ENCODE measurements at regions not wholly inside any gene's neighbourhood (a gene's known extent, or its start where the extent isn't known, plus 50 kb on each side); places are given as distances from the start of the nearest gene placed in this dataset.

DNA sequence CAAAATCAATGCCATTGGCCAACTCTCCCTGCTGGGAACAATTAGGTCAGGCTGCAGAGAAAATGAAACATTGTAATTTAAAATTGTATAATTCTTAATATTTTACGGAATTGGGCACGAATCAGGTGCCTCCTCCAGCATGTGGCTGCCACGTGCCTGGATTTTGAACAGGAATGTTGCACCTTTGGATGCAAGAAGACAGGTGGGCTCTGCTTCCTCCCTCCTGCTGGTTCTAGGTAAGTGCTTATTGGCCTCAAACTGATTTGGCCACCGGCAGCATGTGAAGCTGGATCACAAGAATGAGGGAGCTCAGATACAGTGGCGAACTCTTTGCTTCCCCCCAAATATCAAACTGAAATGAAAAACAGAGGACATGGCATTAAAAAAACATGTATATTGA lies 1559.9 kb upstream of the FLRT2 start:
- no peaks in the 10 kb centered on the region for H3K36me3 ChIP-seq (ENCODE audit: low read depth)
- ATAC-seq (ENCODE audit: low read depth) (no peak), DNase-seq (ENCODE audit: low spot score) (no peak)
- no peaks in the 10 kb centered on the region for H3K9me3 ChIP-seq (ENCODE audit: severe bottlenecking)
- H3K27ac ChIP-seq (ENCODE audit: poor library complexity, severe bottlenecking): no peak overlapping the region
- H3K27me3 ChIP-seq (ENCODE audit: insufficient read depth, poor library complexity, severe bottlenecking): no peaks in the 10 kb centered on the region
- TF ChIP-seq CTCF (IDR thresholded peaks at IDR 0.05; ENCODE audit: poor library complexity, severe bottlenecking): no peak
- H3K4me3 ChIP-seq (ENCODE audit: severe bottlenecking): no peak overlapping the region
- no peaks in the 10 kb centered on the region for H3K4me1 ChIP-seq (ENCODE audit: insufficient read depth, poor library complexity, severe bottlenecking)

DNA sequence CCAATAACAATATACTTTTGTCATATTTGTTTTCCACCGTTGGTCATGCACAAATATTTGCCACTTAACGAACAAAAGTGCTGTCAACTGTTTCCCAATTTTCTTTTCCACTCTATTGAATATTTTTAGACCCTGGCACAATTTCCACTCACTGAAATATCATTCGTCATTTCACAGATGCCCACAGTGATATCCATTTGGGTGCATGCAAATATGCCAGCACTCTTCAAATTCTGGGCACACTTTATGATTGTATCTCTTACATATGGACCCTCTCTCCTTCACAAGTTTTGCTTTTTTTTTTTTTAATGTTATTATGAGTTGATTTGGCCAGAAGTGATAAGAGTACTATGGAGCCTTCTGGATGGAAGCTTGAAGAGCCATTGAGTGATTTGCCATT lies 1557.3 kb upstream of the FLRT2 start:
- TF ChIP-seq CTCF (IDR thresholded peaks at IDR 0.05; ENCODE audit: poor library complexity, severe bottlenecking): no peak
- Histone ChIP-seq H3K4me1 (ENCODE audit: insufficient read depth, poor library complexity, severe bottlenecking) (no peaks in the 10 kb centered on the region), H3K9me3 (ENCODE audit: severe bottlenecking) (no peaks in the 10 kb centered on the region), H3K36me3 (ENCODE audit: low read depth) (no peaks in the 10 kb centered on the region), H3K27me3 (ENCODE audit: insufficient read depth, poor library complexity, severe bottlenecking) (no peaks in the 10 kb centered on the region), H3K27ac (ENCODE audit: poor library complexity, severe bottlenecking) (no peak overlapping the region), H3K4me3 (ENCODE audit: severe bottlenecking) (no peak overlapping the region)
- DNase-seq (ENCODE audit: low spot score) (no peak), ATAC-seq (ENCODE audit: low read depth) (no peak)

GRCh38 chr14:83974647-83975163 lies 1555.2 kb upstream of the FLRT2 start:
- ATAC-seq (ENCODE audit: low read depth) (no peak), DNase-seq (ENCODE audit: low spot score) (no peak)
- H3K4me1 ChIP-seq (ENCODE audit: insufficient read depth, poor library complexity, severe bottlenecking): no peaks in the 10 kb centered on the region
- H3K27ac ChIP-seq (ENCODE audit: poor library complexity, severe bottlenecking): no peak overlapping the region
- H3K4me3 ChIP-seq (ENCODE audit: severe bottlenecking): no peak overlapping the region
- H3K9me3 ChIP-seq (ENCODE audit: severe bottlenecking): no peaks in the 10 kb centered on the region
- H3K36me3 ChIP-seq (ENCODE audit: low read depth): no peaks in the 10 kb centered on the region
- H3K27me3 ChIP-seq (ENCODE audit: insufficient read depth, poor library complexity, severe bottlenecking): no peaks in the 10 kb centered on the region
- TF ChIP-seq CTCF (IDR thresholded peaks at IDR 0.05; ENCODE audit: poor library complexity, severe bottlenecking): no peak

DNA sequence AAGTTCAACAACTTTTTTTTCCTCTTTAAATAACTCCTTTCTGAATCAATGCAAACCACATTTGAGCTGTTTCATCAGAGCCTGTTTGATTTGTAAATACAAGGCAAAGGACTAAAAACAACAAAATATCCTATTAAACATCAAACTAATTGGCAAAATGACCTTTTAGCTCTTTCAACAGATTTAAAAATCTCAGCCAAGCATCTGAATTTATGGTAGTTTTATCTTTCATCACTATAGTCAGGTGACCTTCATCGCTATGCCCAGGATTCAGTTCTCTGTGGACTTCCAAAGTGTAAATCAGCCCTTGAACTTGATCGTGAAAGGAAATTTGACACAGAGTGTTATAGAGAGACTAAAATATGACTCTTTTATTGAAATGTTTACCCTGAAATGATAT lies 1554.5 kb upstream of the FLRT2 start:
- H3K4me3 ChIP-seq (ENCODE audit: severe bottlenecking): no peak overlapping the region
- no peaks in the 10 kb centered on the region for H3K4me1 ChIP-seq (ENCODE audit: insufficient read depth, poor library complexity, severe bottlenecking)
- TF ChIP-seq CTCF (IDR thresholded peaks at IDR 0.05; ENCODE audit: poor library complexity, severe bottlenecking): no peak
- no peaks in the 10 kb centered on the region for H3K27me3 ChIP-seq (ENCODE audit: insufficient read depth, poor library complexity, severe bottlenecking)
- DNase-seq (ENCODE audit: low spot score) (no peak), ATAC-seq (ENCODE audit: low read depth) (no peak)
- no peaks in the 10 kb centered on the region for H3K9me3 ChIP-seq (ENCODE audit: severe bottlenecking)
- no peaks in the 10 kb centered on the region for H3K36me3 ChIP-seq (ENCODE audit: low read depth)
- H3K27ac ChIP-seq (ENCODE audit: poor library complexity, severe bottlenecking): no peak overlapping the region

DNA sequence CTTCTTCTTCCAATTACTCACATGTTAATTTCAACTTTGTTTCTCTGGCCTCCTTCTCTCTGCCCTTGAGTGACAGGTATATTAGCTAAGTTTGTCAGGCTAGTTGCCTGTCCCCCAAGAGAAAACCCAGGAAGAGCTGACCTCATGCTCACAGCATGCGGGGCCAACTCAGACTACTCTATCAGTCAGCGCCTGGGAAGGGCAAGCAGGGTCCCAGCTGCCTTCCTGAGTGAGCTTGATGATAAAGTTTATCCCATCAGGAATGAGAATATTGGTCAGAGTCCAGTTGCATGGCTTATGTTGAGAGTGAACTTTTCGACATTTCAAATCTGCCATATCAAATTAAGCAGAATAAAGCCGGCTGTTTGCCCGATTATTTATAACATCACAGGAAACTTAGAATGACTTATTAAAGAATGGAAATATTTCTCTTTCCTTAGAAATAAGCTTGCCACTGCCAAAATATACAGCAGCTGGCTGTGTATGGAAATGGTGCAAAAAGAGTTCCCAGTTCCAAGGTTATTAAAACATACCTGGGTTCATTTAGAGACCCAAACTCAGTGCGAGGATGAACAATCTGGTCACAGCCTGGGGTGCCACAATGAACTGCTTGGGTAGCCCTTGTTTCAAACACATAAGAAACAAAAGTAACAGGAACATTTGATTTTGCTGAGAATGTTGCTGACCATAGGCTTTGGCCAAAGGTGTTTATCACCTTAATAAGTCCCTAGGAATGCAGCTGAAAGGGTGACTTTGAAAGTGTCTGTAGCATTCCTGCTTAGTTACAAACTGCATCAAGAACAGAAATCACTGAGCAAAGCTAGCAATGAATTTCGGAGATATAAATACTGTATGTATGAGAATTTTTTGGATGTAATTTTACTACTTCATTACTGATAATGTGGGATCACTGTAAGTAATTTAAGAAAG lies 1553.8 kb upstream of the FLRT2 start:
- no peak overlapping the region for H3K27ac ChIP-seq (ENCODE audit: poor library complexity, severe bottlenecking)
- H3K4me3 ChIP-seq (ENCODE audit: severe bottlenecking): no peak overlapping the region
- H3K36me3 ChIP-seq (ENCODE audit: low read depth): no peaks in the 10 kb centered on the region
- no peak for TF ChIP-seq CTCF (IDR thresholded peaks at IDR 0.05; ENCODE audit: poor library complexity, severe bottlenecking)
- ATAC-seq (ENCODE audit: low read depth): no peak
- H3K4me1 ChIP-seq (ENCODE audit: insufficient read depth, poor library complexity, severe bottlenecking): no peaks in the 10 kb centered on the region
- H3K27me3 ChIP-seq (ENCODE audit: insufficient read depth, poor library complexity, severe bottlenecking): no peaks in the 10 kb centered on the region
- H3K9me3 ChIP-seq (ENCODE audit: severe bottlenecking): no peaks in the 10 kb centered on the region
- DNase-seq (ENCODE audit: low spot score): no peak

Data from RWPE2 (cell line).